ENCODE measurements at regions not wholly inside any gene's neighbourhood (a gene's known extent, or its start where the extent isn't known, plus 50 kb on each side); places are given as distances from the start of the nearest gene placed in this dataset.

GRCh38 chr4:115361781-115362180 is 248.4 kb upstream of the NDST4 start:
- intact Hi-C loops (cut with micrococcal nuclease), result no loop called here
- DNase-seq, result no peak
- no peak for ATAC-seq

GRCh38 chr4:115360431-115360830 is 247.0 kb upstream of the NDST4 start:
- no peak for ATAC-seq
- intact Hi-C loops (cut with micrococcal nuclease), result no loop called here
- DNase-seq, result no peak

- ATAC-seq (no peak), DNase-seq (no peak)
- intact Hi-C loops (cut with micrococcal nuclease), result no loop called here
Observed at GRCh38 chr4:115357776-115358175, 244.4 kb upstream of the NDST4 start.

- intact Hi-C loops (cut with micrococcal nuclease), result no loop called here
- ATAC-seq (no peak), DNase-seq (no peak)
Observed at GRCh38 chr4:115356176-115356575, 242.8 kb upstream of the NDST4 start.

GRCh38 chr4:115355329-115355728 is 241.9 kb upstream of the NDST4 start:
- intact Hi-C loops (cut with micrococcal nuclease), result no loop called here
- ATAC-seq (no peak), DNase-seq (no peak)

- DNase-seq, result no peak
- intact Hi-C loops (cut with micrococcal nuclease), result no loop called here
- ATAC-seq, result no peak
Observed at GRCh38 chr4:115353370-115353769, 239.9 kb upstream of the NDST4 start.

- intact Hi-C loops (cut with micrococcal nuclease), result no loop called here
Observed at GRCh38 chr4:115343171-115343570, 229.8 kb upstream of the NDST4 start.

GRCh38 chr4:115334736-115335411 is 221.5 kb upstream of the NDST4 start:
- ATAC-seq, result no peak
- intact Hi-C loops (cut with micrococcal nuclease), result no loop called here

More at GRCh38 chr4:115343171-115343570, 229.8 kb upstream of the NDST4 start:
- no peak for ATAC-seq
- DNase-seq, result no peak

GRCh38 chr4:115332078-115332477 is 218.7 kb upstream of the NDST4 start:
- no peak for DNase-seq
- no peak for ATAC-seq
- intact Hi-C loops (cut with micrococcal nuclease), result no loop called here

More at GRCh38 chr4:115334736-115335411, 221.5 kb upstream of the NDST4 start:
- DNase-seq, result no peak

- DNase-seq, result no peak
- intact Hi-C loops (cut with micrococcal nuclease), result no loop called here
- ATAC-seq, result no peak
Observed at GRCh38 chr4:115331241-115331640, 217.8 kb upstream of the NDST4 start.

GRCh38 chr4:115325836-115326235 is 212.4 kb upstream of the NDST4 start:
- intact Hi-C loops (cut with micrococcal nuclease), result no loop called here
- ATAC-seq, result no peak

GRCh38 chr4:115323106-115323707 is 209.8 kb upstream of the NDST4 start:
- no peak for ATAC-seq
- intact Hi-C loops (cut with micrococcal nuclease), result no loop called here
- DNase-seq, result no peak

More at GRCh38 chr4:115325836-115326235, 212.4 kb upstream of the NDST4 start:
- no peak for DNase-seq

- no peak for DNase-seq
- intact Hi-C loops (cut with micrococcal nuclease), result no loop called here
- no peak for ATAC-seq
Observed at GRCh38 chr4:115315182-115315581, 201.8 kb upstream of the NDST4 start.

GRCh38 chr4:115310641-115311040 is 197.2 kb upstream of the NDST4 start:
- intact Hi-C loops (cut with micrococcal nuclease), result no loop called here
- no peak for ATAC-seq
- no peak for DNase-seq

- ATAC-seq (no peak), DNase-seq (no peak)
- intact Hi-C loops (cut with micrococcal nuclease), result no loop called here
Observed at GRCh38 chr4:115294717-115295116, 181.3 kb upstream of the NDST4 start.

- ATAC-seq (no peak), DNase-seq (no peak)
- intact Hi-C loops (cut with micrococcal nuclease), result no loop called here
Observed at GRCh38 chr4:115293093-115293462, 179.7 kb upstream of the NDST4 start.

GRCh38 chr4:115292320-115293092 is 179.1 kb upstream of the NDST4 start:
- DNase-seq (no peak), ATAC-seq (no peak)
- intact Hi-C loops (cut with micrococcal nuclease), result no loop called here

- ATAC-seq (no peak), DNase-seq (no peak)
- intact Hi-C loops (cut with micrococcal nuclease), result no loop called here
Observed at GRCh38 chr4:115287426-115287825, 174.0 kb upstream of the NDST4 start.

GRCh38 chr4:115279330-115279729 is 165.9 kb upstream of the NDST4 start:
- intact Hi-C loops (cut with micrococcal nuclease), result no loop called here
- no peak for ATAC-seq
- no peak for DNase-seq

- intact Hi-C loops (cut with micrococcal nuclease), result no loop called here
- DNase-seq (no peak), ATAC-seq (no peak)
Observed at GRCh38 chr4:115278830-115279229, 165.4 kb upstream of the NDST4 start.

- no peak for ATAC-seq
- intact Hi-C loops (cut with micrococcal nuclease), result no loop called here
- DNase-seq, result no peak
Observed at GRCh38 chr4:115275615-115276014, 162.2 kb upstream of the NDST4 start.
